ENCODE measurements at regions not wholly inside any gene's neighbourhood (a gene's known extent, or its start where the extent isn't known, plus 50 kb on each side); places are given as distances from the start of the nearest gene placed in this dataset.

- Histone ChIP-seq H4K20me1 (ENCODE audit: insufficient read depth, low read length) (no peaks in the 10 kb centered on the region), H2AFZ (ENCODE audit: low read length) (no peak overlapping the region), H3K4me3 (ENCODE audit: low read depth, low read length, poor library complexity, severe bottlenecking) (no peak overlapping the region), H3K27ac (ENCODE audit: low read depth, low read length, poor library complexity, severe bottlenecking) (no peak overlapping the region), H3K9me2 (ENCODE audit: insufficient read depth, low read length) (no peaks in the 10 kb centered on the region), H3K4me1 (ENCODE audit: insufficient read depth, low read length, poor library complexity, severe bottlenecking) (no peaks in the 10 kb centered on the region), H3K36me3 (ENCODE audit: insufficient read depth, low read length) (no peaks in the 10 kb centered on the region), H3K4me2 (ENCODE audit: low read length) (no peak overlapping the region), H3K79me2 (ENCODE audit: insufficient read depth, low read depth, low read length) (no peaks in the 10 kb centered on the region), H3K9me3 (ENCODE audit: low read length) (no peaks in the 10 kb centered on the region)
- TF ChIP-seq EZH2phosphoT487 (IDR thresholded peaks at IDR 0.05; ENCODE audit: borderline replicate concordance, low read depth, low read length), result no peak
- no peak for TF ChIP-seq CTCF (conservative IDR thresholded peaks at IDR 0.05; ENCODE audit: low read length)
- ChIA-PET CTCF (ENCODE audit: unreplicated experiment) (no interaction called here), POLR2A (no interaction called here)
- no peak for DNase-seq (ENCODE audit: low spot score)
- BruUV-seq (replicated peaks), result no TSS peak
- intact Hi-C loops (cut with micrococcal nuclease; ENCODE audit: unreplicated experiment), result no loop called here
These were observed 1954.1 kb upstream of the CELF4 start for GRCh38 chr18:39519741-39520140.

GRCh38 chr18:39515299-39515698 lies 1949.7 kb upstream of the CELF4 start:
- TF ChIP-seq EZH2phosphoT487 (IDR thresholded peaks at IDR 0.05; ENCODE audit: borderline replicate concordance, low read depth, low read length) (no peak), CTCF (conservative IDR thresholded peaks at IDR 0.05; ENCODE audit: low read length) (no peak)
- H3K9me2 ChIP-seq (ENCODE audit: insufficient read depth, low read length), result no peaks in the 10 kb centered on the region
- no peaks in the 10 kb centered on the region for H3K36me3 ChIP-seq (ENCODE audit: insufficient read depth, low read length)
- no peaks in the 10 kb centered on the region for H3K79me2 ChIP-seq (ENCODE audit: insufficient read depth, low read depth, low read length)
- no TSS peak for BruUV-seq (replicated peaks)
- H3K4me3 ChIP-seq (ENCODE audit: low read depth, low read length, poor library complexity, severe bottlenecking), result no peak overlapping the region
- DNase-seq (ENCODE audit: low spot score), result no peak
- intact Hi-C loops (cut with micrococcal nuclease; ENCODE audit: unreplicated experiment), result no loop called here
- no peak overlapping the region for H2AFZ ChIP-seq (ENCODE audit: low read length)
- H3K4me2 ChIP-seq (ENCODE audit: low read length), result no peak overlapping the region
- no peak overlapping the region for H3K27ac ChIP-seq (ENCODE audit: low read depth, low read length, poor library complexity, severe bottlenecking)
- ChIA-PET POLR2A (no interaction called here), CTCF (ENCODE audit: unreplicated experiment) (no interaction called here)
- H3K4me1 ChIP-seq (ENCODE audit: insufficient read depth, low read length, poor library complexity, severe bottlenecking), result no peaks in the 10 kb centered on the region
- H3K9me3 ChIP-seq (ENCODE audit: low read length), result no peaks in the 10 kb centered on the region
- H4K20me1 ChIP-seq (ENCODE audit: insufficient read depth, low read length), result no peaks in the 10 kb centered on the region

- DNase-seq (ENCODE audit: low spot score), result no peak
- CTCF ChIA-PET (ENCODE audit: unreplicated experiment), result no interaction called here
- Histone ChIP-seq H4K20me1 (ENCODE audit: insufficient read depth, low read length) (no peaks in the 10 kb centered on the region), H3K27ac (ENCODE audit: low read depth, low read length, poor library complexity, severe bottlenecking) (no peak overlapping the region), H3K9me3 (ENCODE audit: low read length) (no peaks in the 10 kb centered on the region), H3K4me2 (ENCODE audit: low read length) (no peak overlapping the region), H3K79me2 (ENCODE audit: insufficient read depth, low read depth, low read length) (no peaks in the 10 kb centered on the region), H3K9me2 (ENCODE audit: insufficient read depth, low read length) (no peaks in the 10 kb centered on the region), H3K4me1 (ENCODE audit: insufficient read depth, low read length, poor library complexity, severe bottlenecking) (no peaks in the 10 kb centered on the region), H3K4me3 (ENCODE audit: low read depth, low read length, poor library complexity, severe bottlenecking) (no peak overlapping the region), H2AFZ (ENCODE audit: low read length) (no peak overlapping the region), H3K36me3 (ENCODE audit: insufficient read depth, low read length) (no peaks in the 10 kb centered on the region)
- no TSS peak for BruUV-seq (replicated peaks)
- intact Hi-C loops (cut with micrococcal nuclease; ENCODE audit: unreplicated experiment), result no loop called here
- TF ChIP-seq EZH2phosphoT487 (IDR thresholded peaks at IDR 0.05; ENCODE audit: borderline replicate concordance, low read depth, low read length) (no peak), CTCF (conservative IDR thresholded peaks at IDR 0.05; ENCODE audit: low read length) (no peak)
- POLR2A ChIA-PET, result no interaction called here
These were observed 1947.6 kb upstream of the CELF4 start for GRCh38 chr18:39513186-39513585.
